Dendritic cell treated with granulocyte-macrophage colony-stimulating factor and Interleukin-4, amounts not matched to agents 40 ng/mL and 50 ng/mL, for 4 days (primary cell): ENCODE measurements at regions not wholly inside any gene's neighbourhood (a gene's known extent, or its start where the extent isn't known, plus 50 kb on each side); places are given as distances from the start of the nearest gene placed in this dataset.

ENCODE experiments used
- H3K27ac Mint-ChIP-seq: one replicate; pipeline ENCODE4 v1.8.0; 2022; ENCODE audit warnings: mild to moderate bottlenecking, mixed read lengths
- H3K27me3 Mint-ChIP-seq: one replicate; pipeline ENCODE4 v1.8.0; 2022; ENCODE audit warnings: mild to moderate bottlenecking, mixed read lengths
- H3K36me3 Mint-ChIP-seq: one replicate; pipeline ENCODE4 v1.8.0; 2022; ENCODE audit warnings: low read depth, mixed read lengths
- H3K4me1 Mint-ChIP-seq: one replicate; pipeline ENCODE4 v1.8.0; 2022; ENCODE audit warnings: low read depth, mixed read lengths
- H3K4me3 Mint-ChIP-seq: one replicate; pipeline ENCODE4 v1.8.0; 2022; ENCODE audit warnings: mild to moderate bottlenecking, moderate library complexity, mixed read lengths
- H3K9me3 Mint-ChIP-seq: one replicate; pipeline ENCODE4 v1.8.0; 2022; ENCODE audit warnings: mixed read lengths
- intact Hi-C: fragments of 100-400 bp; cut with micrococcal nuclease; formaldehyde crosslinking; loops from one replicate; pipeline ENCODE4 v1.15.0; 2022

GRCh38 chr12:18207266-18207665 is 54.1 kb upstream of the PIK3C2G start:
- Mint-ChIP-seq H3K4me1 (no peaks in the 10 kb centered on the region), H3K36me3 (no peaks in the 10 kb centered on the region), H3K9me3 (no peaks in the 10 kb centered on the region), H3K4me3 (no peak overlapping the region), H3K27me3 (no peaks in the 10 kb centered on the region), H3K27ac (no peak overlapping the region)
- intact Hi-C loops: no loop called here

DNA sequence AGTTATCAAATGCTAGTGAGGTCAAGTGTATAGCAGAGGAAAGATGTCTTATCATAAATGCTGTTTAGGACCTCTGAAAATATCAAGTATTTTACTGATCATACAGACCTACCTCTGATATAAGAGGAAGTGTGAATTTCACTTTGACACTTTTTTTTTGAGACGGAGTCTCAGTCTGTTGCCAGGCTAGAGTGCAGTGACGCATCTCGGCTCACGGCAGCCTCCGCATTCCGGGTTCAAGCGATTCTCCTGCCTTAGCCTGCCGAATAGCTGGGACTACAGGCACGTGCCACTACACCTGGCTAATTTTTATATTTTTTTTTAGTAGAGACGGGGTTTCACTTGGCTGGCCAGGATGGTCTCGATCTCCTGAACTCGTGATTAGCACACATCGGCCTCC is 55.1 kb upstream of the PIK3C2G start:
- H3K4me3 Mint-ChIP-seq: no peak overlapping the region
- no peaks in the 10 kb centered on the region for H3K36me3 Mint-ChIP-seq
- intact Hi-C loops: no loop called here
- H3K4me1 Mint-ChIP-seq: no peaks in the 10 kb centered on the region
- no peak overlapping the region for H3K27ac Mint-ChIP-seq
- H3K27me3 Mint-ChIP-seq: no peaks in the 10 kb centered on the region
- no peaks in the 10 kb centered on the region for H3K9me3 Mint-ChIP-seq

DNA sequence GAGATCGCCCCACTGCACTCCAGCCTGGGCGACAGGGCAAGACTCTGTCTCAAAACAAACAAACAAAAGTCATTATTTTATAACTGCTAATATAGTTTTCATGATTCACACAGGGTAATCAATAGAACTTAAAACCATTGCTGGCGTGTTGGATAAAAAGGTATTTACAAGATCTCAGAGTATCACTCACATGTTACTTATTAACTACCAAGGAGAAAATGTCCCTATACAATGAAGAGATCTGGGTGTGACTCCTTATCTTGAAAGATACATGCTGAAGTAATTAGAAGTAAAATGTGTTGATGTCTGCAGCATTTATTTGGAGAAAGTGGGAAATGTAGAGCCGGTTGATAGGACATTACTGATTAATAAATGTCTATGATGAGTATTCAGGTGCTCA is 57.3 kb upstream of the PIK3C2G start:
- Mint-ChIP-seq H3K27me3 (no peaks in the 10 kb centered on the region), H3K36me3 (no peaks in the 10 kb centered on the region), H3K4me3 (no peak overlapping the region), H3K9me3 (no peaks in the 10 kb centered on the region), H3K4me1 (no peaks in the 10 kb centered on the region), H3K27ac (no peak overlapping the region)
- intact Hi-C loops: no loop called here

GRCh38 chr12:18192119-18192518 is 69.2 kb upstream of the PIK3C2G start:
- no peak overlapping the region for H3K4me3 Mint-ChIP-seq
- H3K9me3 Mint-ChIP-seq: peaks cover 20% of the 10 kb centered on the region
- H3K27me3 Mint-ChIP-seq: no peaks in the 10 kb centered on the region
- no peaks in the 10 kb centered on the region for H3K4me1 Mint-ChIP-seq
- intact Hi-C loops: no loop called here
- H3K36me3 Mint-ChIP-seq: no peaks in the 10 kb centered on the region
- H3K27ac Mint-ChIP-seq: no peak overlapping the region

GRCh38 chr12:18183141-18183540 is 78.2 kb upstream of the PIK3C2G start:
- intact Hi-C loops: no loop called here
- Mint-ChIP-seq H3K27me3 (no peaks in the 10 kb centered on the region), H3K4me3 (no peak overlapping the region), H3K9me3 (peaks cover 13% of the 10 kb centered on the region), H3K27ac (no peak overlapping the region), H3K4me1 (no peaks in the 10 kb centered on the region), H3K36me3 (no peaks in the 10 kb centered on the region)

DNA sequence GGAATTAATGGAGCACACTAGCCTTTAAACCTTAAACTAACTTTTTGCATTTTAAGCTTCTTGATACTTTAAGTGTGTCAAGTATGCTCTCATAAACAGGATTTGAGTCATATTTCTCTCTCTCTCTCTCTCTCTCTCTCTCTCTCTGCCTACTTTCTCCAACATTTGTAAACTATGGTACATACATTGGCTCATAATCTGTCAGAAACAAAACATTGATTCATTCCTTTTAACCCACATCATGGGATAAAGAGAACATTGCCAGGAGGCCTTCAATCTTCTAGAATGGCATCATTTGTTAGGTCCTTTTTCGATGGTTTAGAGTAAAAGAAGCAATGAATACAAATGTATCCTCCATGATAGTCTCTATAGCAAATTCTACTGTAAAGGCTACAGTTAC is 81.6 kb upstream of the RERGL start:
- intact Hi-C loops: no loop called here
- no peaks in the 10 kb centered on the region for H3K27me3 Mint-ChIP-seq

DNA sequence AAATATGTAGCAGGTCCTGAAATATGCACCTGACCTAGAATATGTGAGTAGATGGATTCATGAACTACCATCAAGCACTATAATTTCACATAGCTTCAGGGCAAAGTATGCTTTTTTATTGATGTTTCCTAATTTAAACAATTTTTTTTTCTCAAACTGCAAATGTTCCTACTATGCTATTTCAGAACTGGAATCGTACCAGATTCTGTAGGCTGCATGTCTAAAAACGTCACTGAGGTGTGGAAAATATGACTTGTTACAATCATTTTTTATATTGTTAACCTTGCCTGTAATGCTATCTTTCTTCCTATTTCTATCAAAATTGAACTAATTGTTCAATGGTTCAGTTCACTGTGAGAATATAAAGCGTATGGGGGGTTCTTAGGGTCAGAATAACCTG is 78.0 kb upstream of the RERGL start:
- no peaks in the 10 kb centered on the region for H3K27me3 Mint-ChIP-seq
- H3K4me3 Mint-ChIP-seq: no peak overlapping the region
- no peaks in the 10 kb centered on the region for H3K36me3 Mint-ChIP-seq
- H3K4me1 Mint-ChIP-seq: no peaks in the 10 kb centered on the region
- no peak overlapping the region for H3K27ac Mint-ChIP-seq
- H3K9me3 Mint-ChIP-seq: peaks cover 27% of the 10 kb centered on the region
- intact Hi-C loops: no loop called here

More for the DNA sequence above, 81.6 kb upstream of the RERGL start:
- no peak overlapping the region for H3K27ac Mint-ChIP-seq
- H3K36me3 Mint-ChIP-seq: no peaks in the 10 kb centered on the region
- H3K4me3 Mint-ChIP-seq: no peak overlapping the region
- H3K4me1 Mint-ChIP-seq: no peaks in the 10 kb centered on the region
- peaks cover 38% of the 10 kb centered on the region for H3K9me3 Mint-ChIP-seq

DNA sequence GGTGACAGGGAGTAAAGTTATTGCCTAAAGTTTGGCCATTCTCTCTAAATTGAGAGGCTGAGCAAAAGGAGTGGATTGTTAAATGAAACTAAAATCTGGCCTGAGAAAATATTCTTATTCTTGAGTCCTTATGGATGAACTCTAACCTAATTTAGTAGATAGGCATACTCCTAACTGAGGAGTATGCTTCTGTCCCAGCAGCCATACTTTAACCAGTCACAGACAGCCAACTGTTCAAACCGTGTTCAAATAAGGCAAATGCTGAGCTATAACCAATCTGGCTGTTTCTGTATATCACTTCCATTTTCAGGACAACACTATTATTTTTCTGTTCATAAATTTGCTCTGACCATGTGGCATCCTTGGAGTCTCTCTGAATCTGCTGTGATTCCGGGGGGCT is 75.9 kb upstream of the RERGL start:
- H3K36me3 Mint-ChIP-seq: no peaks in the 10 kb centered on the region
- peaks cover 8% of the 10 kb centered on the region for H3K9me3 Mint-ChIP-seq
- no peak overlapping the region for H3K4me3 Mint-ChIP-seq
- H3K27me3 Mint-ChIP-seq: no peaks in the 10 kb centered on the region
- no peaks in the 10 kb centered on the region for H3K4me1 Mint-ChIP-seq
- intact Hi-C loops: no loop called here
- H3K27ac Mint-ChIP-seq: no peak overlapping the region

GRCh38 chr12:18165422-18165871 is 75.5 kb upstream of the RERGL start:
- Mint-ChIP-seq H3K4me1 (no peaks in the 10 kb centered on the region), H3K9me3 (peaks cover 8% of the 10 kb centered on the region)

DNA sequence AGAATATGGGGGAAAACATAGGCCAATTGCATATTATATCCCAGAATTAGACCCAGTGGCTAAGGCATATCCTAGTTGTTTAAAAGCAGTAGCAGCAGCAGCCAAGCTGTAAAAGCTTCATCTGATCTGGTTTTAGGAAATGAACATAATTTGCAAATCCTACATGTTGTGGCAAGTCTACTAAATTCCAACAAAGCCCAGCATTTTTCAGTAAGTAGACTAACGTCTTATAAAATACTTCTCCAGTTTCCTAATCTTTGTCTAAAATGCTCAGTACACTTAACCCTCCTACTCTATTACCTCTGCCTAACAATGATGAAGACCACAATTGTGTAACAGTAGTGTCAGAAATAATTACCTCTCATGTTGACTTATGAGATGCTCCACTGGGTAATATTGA is 70.9 kb upstream of the RERGL start:
- intact Hi-C loops: no loop called here
- Mint-ChIP-seq H3K4me3 (no peak overlapping the region), H3K27ac (no peak overlapping the region), H3K4me1 (no peaks in the 10 kb centered on the region), H3K27me3 (no peaks in the 10 kb centered on the region), H3K36me3 (no peaks in the 10 kb centered on the region), H3K9me3 (peaks cover 19% of the 10 kb centered on the region)

More at GRCh38 chr12:18165422-18165871, 75.5 kb upstream of the RERGL start:
- no peaks in the 10 kb centered on the region for H3K27me3 Mint-ChIP-seq
- H3K27ac Mint-ChIP-seq: no peak overlapping the region
- no peaks in the 10 kb centered on the region for H3K36me3 Mint-ChIP-seq
- H3K4me3 Mint-ChIP-seq: no peak overlapping the region
- intact Hi-C loops: no loop called here

GRCh38 chr12:18158774-18159557 is 69.0 kb upstream of the RERGL start:
- no peak overlapping the region for H3K27ac Mint-ChIP-seq
- peaks cover 24% of the 10 kb centered on the region for H3K9me3 Mint-ChIP-seq
- H3K27me3 Mint-ChIP-seq: no peaks in the 10 kb centered on the region
- H3K4me1 Mint-ChIP-seq: no peaks in the 10 kb centered on the region
- H3K4me3 Mint-ChIP-seq: no peak overlapping the region
- intact Hi-C loops: no loop called here
- no peaks in the 10 kb centered on the region for H3K36me3 Mint-ChIP-seq

DNA sequence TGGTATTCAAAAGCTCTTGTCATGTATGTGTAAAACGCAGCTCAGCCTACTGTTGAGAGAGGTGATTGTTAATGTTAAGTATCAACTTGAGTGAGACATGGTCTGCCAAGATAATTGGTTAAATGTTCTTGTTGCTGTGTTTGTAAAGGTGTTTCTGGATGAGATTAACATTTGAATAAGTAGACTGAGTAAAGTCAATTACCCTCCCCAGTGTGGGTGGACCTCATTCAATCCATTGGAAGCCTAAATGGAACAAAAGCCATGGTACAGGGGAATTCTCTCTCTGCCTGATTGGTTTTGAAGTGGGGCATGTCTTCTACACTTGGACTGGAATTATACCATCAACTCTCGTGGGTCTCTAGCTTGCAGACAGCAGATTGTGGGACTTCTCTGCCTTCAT is 63.8 kb upstream of the RERGL start:
- Mint-ChIP-seq H3K4me1 (no peaks in the 10 kb centered on the region), H3K36me3 (no peaks in the 10 kb centered on the region), H3K4me3 (no peak overlapping the region), H3K27me3 (no peaks in the 10 kb centered on the region), H3K27ac (no peak overlapping the region), H3K9me3 (peaks cover 21% of the 10 kb centered on the region)
- intact Hi-C loops: no loop called here

DNA sequence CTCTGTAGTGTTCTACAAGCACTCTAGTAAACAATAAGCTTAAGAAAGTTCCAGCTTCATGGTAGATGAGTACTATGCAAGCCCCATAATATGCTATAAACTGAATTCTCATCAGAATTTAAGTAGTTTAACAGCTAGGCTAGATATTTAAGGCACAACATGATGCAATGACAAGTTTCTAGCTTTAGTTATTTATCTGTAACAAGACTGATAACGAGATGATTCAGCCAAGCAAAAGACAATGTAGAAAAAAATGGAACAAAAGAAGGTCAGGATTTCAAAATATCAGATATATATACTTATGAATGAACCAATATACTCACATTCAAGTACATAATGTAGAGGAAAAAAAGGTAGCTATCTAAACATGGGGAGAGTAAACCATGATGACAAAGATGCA is 61.0 kb upstream of the RERGL start:
- Mint-ChIP-seq H3K36me3 (no peaks in the 10 kb centered on the region), H3K27ac (no peak overlapping the region), H3K27me3 (no peaks in the 10 kb centered on the region), H3K9me3 (peaks cover 11% of the 10 kb centered on the region), H3K4me3 (no peak overlapping the region), H3K4me1 (peaks cover 1% of the 10 kb centered on the region)
- intact Hi-C loops: no loop called here

GRCh38 chr12:18148961-18149360 is 59.0 kb upstream of the RERGL start:
- no peaks in the 10 kb centered on the region for H3K9me3 Mint-ChIP-seq
- H3K4me3 Mint-ChIP-seq: no peak overlapping the region
- H3K4me1 Mint-ChIP-seq: peaks cover 7% of the 10 kb centered on the region
- no peaks in the 10 kb centered on the region for H3K27me3 Mint-ChIP-seq
- no peaks in the 10 kb centered on the region for H3K36me3 Mint-ChIP-seq
- intact Hi-C loops: no loop called here
- H3K27ac Mint-ChIP-seq: no peak overlapping the region

DNA sequence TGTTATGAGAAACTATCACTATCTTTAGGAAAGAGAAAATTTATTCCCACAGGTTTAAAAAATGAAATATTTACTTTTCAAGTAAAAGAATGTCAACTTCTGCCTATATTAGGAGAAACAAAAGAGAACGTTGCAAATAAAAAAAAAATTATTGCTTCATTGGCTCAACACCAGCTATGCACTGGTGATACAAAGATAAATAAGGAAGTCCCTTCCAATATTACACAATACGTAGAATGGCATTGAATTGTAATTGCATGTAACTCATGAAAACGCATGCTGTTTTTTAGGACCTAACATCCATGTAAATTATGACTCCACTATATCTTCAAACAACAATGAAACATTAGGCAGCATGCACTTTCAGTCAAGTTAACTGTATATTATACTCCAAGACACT is 56.4 kb upstream of the RERGL start:
- Mint-ChIP-seq H3K4me3 (no peak overlapping the region), H3K9me3 (no peaks in the 10 kb centered on the region), H3K27me3 (no peaks in the 10 kb centered on the region), H3K27ac (no peak overlapping the region), H3K36me3 (no peaks in the 10 kb centered on the region), H3K4me1 (peaks cover 7% of the 10 kb centered on the region)
- intact Hi-C loops: no loop called here
